GM18508 (cell line): ENCODE measurements at regions not wholly inside any gene's neighbourhood (a gene's known extent, or its start where the extent isn't known, plus 50 kb on each side); places are given as distances from the start of the nearest gene placed in this dataset.

ENCODE experiments used
- ATAC-seq: cut with Tn5 transposase; IDR thresholded peaks from one replicate; pipeline ENCODE4 v1.9.1; 2021; ENCODE audit warnings: moderate number of reproducible peaks; ENCODE audit not compliant: insufficient read depth, unreplicated experiment

DNA sequence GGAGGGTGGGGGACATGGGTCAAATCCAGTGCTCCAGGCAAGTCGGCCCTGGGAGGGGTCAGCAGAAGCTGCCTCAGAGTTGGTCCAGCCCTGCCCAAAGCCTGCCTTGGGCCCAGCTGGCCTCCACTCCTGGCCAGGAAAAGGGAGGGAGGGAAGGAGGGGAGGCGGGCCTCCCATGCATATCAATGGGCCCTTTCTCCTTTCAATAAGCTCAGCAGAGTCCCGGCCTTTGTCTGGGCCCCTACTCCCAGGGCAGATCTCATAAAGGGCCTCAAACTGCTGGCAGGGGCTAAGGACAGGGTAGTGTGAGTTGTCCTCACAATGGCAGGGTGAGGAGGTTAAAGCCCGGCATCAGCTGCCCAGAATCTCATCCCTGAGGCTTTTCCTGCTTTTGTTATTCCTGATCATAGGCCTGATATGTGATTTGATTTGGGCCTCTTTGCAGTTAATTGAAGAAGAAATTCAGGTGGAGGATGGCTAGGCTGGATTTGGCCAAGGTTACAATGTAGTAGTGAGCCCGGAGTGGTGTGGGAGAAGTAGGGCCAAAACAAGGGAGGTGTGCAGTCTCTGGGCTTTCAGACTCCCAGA, 121.1 kb upstream of the ATP6AP2 start:
- no peak for ATAC-seq

- ATAC-seq = no peak
Observed at GRCh38 chrX:40457406-40457805, 123.4 kb upstream of the ATP6AP2 start.

GRCh38 chrX:40452031-40452430, 128.7 kb upstream of the ATP6AP2 start:
- ATAC-seq = no peak

GRCh38 chrX:40449956-40450706, 130.6 kb upstream of the ATP6AP2 start:
- ATAC-seq = no peak

DNA sequence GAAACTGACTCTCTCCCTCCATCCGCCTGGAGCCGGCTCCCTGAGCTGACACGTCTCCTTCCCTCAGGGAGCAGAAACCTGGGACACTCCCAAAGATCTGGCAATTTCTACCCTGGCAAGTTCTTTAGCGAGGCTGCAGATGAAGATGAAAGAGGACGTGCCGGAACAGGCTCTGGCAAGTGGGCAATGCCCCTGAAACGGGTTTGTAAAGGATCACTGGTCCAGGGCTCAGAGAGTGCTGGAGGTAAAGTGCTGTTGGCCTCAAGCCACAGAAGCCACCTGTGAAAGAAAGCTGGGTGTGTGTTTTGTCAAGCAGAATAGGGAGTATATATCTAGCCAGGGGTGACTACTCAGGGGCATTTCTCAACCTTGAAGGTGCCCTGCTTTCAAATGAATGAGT, 131.4 kb upstream of the ATP6AP2 start:
- ATAC-seq = no peak

DNA sequence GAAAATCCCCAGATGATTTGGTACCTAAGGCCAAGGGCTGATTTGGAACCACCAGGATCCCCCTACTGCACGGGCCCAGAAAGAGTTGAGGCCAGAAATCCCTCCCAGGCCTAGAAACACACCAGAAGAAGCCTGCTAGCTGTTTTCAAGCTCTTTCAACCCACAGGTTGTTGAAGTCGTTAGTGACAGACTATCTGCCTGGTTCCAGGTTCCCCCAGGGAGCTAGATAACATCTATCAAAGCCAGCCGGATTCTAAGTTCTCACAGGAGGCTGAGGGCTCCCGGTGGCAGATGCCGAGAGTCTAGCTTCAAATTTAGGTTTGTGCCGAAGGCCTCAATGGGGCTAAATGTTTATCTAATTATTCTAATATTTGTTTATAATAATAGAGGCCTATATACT, 132.0 kb upstream of the ATP6AP2 start:
- ATAC-seq = no peak

DNA sequence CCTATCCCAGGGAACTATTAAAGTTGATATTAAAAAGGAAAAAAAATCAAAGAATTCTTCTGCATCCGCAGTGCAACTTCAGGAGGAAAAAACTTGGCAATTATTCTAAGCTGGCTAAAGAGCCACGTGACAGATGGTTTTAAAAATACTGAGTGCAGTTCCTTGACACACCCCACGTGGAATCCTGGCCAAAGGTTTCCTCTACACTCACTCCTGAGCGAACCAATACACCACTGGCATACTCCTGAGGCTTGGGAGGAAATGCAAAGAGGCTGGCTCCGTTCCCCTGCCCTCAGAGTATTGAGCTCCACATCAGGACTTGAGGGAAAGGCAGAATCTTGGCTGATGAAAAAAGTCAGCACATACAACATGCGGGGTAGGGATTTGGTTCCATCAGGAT, 133.8 kb upstream of the ATP6AP2 start:
- no peak for ATAC-seq

- ATAC-seq = no peak
Observed at GRCh38 chrX:40445691-40446090, 135.1 kb upstream of the ATP6AP2 start.

- ATAC-seq = no peak
Observed at GRCh38 chrX:40444798-40445496, 135.8 kb upstream of the ATP6AP2 start.

GRCh38 chrX:40444133-40444532, 136.6 kb upstream of the ATP6AP2 start:
- ATAC-seq = no peak

GRCh38 chrX:40440866-40441265, 139.9 kb upstream of the ATP6AP2 start:
- no peak for ATAC-seq

GRCh38 chrX:40439625-40440532, 140.9 kb upstream of the ATP6AP2 start:
- no peak for ATAC-seq

GRCh38 chrX:40437348-40437747, 143.4 kb upstream of the ATP6AP2 start:
- no peak for ATAC-seq

DNA sequence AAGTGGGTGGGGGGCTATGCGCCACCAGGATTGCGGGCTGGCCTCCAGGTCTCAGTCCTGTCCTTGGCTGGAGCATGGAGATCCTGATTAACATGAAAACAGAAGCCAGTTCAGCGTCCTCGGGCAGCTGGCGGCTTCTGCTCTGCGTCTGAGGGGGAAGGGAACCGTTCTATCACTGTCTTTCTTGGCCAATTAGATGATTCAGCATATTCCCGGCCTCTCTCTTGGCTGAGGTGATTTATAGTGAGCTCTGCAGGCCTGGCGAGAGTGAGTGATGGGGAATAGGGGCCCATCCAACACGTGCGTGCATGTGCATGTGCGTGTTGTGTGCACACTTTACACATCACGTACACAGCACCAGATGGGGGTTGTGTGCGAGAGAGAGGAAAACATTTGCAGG, 145.8 kb upstream of the ATP6AP2 start:
- ATAC-seq = no peak

DNA sequence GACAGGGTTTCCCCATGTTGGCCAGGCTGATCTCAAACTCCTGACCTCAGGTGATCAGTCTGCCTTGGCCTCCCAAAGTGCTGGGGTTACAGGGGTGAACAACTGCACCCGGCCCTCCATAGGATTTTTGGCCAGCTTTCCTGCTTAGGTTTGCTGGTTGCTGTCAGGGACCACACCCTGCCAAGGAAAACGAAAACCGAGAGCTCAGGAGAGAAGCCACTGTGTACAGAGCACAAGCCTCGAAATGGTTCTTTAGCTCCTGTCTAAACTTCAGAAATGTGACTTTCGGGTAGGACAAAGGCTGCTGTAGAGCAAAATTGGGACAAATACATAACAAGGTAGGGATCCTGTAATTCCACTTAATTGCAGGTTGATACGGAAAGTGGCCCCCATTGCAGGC, 146.3 kb upstream of the ATP6AP2 start:
- ATAC-seq = no peak

DNA sequence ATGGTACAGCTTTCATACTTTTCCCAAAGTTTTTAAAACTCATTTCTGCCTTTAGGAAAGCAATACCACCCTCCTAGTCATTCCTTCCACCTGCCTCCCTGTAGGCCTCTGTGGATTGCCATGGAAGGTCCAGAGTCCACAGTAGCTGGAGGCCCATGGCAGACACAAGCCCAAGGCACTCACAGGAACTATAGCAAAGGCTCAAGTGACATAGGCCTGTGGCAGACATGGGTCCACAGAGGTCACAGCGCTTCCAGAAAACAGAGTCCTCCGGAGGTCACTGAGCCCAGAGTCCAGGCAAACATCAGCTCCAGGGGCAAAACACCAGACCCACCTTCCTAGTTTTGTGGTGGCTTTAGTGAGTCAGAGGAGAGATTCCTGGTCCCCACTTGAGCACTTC, 147.6 kb upstream of the ATP6AP2 start:
- no peak for ATAC-seq

DNA sequence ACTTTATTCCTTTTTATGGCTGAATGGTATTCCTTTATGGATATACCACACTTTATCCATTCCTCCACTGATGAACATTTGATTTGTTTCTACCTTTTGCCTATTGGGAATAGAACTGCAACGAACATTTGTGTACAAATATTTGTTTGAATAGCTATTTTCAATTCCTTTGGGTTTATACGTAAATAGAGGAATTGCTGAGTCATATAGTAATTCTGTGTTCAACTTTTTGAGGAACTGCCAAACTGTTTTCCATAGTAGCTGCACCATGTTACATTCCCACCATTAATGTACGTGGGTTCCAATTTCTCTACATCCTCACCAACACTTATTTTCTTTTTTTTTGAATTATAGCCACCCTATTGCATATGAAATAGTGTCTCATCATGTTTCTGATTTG, 156.5 kb upstream of the ATP6AP2 start:
- ATAC-seq = no peak

- no peak for ATAC-seq
Observed at GRCh38 chrX:40423299-40423698, 157.5 kb upstream of the ATP6AP2 start.

DNA sequence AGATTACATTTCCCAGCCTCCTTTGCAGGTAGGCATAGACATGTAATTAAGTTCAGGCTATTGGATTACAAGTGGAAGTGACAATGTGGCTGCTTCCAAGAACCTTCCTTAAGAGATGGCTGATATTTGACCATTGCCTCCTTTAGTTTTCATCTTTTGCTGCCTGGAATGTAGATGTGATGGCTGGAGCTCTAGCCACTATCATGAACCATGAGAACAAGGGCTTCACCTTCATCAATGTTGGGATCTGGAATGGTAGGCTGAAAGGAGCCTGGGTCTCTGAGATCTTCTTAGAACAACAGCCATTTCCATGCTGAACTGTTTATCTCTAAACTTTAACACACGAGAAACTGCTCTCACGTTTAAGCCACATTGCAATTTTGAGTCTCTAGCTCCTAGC, 158.7 kb upstream of the ATP6AP2 start:
- no peak for ATAC-seq

- ATAC-seq = no peak
Observed at GRCh38 chrX:40420899-40421729, 159.7 kb upstream of the ATP6AP2 start.
